HG03442 (cell line): ENCODE measurements at regions not wholly inside any gene's neighbourhood (a gene's known extent, or its start where the extent isn't known, plus 50 kb on each side); places are given as distances from the start of the nearest gene placed in this dataset.

ENCODE experiments used
- ATAC-seq: cut with Tn5 transposase; IDR thresholded peaks from one replicate; pipeline ENCODE4 v1.9.1; 2021; ENCODE audit warnings: mild to moderate bottlenecking, moderate library complexity; ENCODE audit not compliant: unreplicated experiment

DNA sequence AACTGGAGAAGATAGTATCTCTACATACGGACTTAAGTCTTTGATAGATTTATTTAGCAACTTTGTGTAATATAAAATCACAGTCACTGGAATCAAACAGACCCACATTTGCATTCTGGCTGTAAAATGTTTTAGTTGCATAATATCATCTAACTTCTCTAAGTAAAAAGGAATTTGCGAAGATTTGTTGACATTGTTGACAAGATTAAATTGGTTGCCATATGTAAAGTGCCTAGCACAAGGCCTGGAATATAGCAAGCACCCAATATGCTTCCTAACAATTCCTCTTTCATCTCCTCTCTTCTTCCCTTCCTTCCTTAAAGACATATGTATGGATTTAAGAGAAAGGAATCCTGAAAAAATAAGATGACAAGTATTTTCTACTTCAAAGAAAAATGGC lies 295.4 kb upstream of the PPFIA2 start:
- ATAC-seq, result no peak

GRCh38 chr12:82047446-82047845 lies 288.3 kb upstream of the PPFIA2 start:
- no peak for ATAC-seq

DNA sequence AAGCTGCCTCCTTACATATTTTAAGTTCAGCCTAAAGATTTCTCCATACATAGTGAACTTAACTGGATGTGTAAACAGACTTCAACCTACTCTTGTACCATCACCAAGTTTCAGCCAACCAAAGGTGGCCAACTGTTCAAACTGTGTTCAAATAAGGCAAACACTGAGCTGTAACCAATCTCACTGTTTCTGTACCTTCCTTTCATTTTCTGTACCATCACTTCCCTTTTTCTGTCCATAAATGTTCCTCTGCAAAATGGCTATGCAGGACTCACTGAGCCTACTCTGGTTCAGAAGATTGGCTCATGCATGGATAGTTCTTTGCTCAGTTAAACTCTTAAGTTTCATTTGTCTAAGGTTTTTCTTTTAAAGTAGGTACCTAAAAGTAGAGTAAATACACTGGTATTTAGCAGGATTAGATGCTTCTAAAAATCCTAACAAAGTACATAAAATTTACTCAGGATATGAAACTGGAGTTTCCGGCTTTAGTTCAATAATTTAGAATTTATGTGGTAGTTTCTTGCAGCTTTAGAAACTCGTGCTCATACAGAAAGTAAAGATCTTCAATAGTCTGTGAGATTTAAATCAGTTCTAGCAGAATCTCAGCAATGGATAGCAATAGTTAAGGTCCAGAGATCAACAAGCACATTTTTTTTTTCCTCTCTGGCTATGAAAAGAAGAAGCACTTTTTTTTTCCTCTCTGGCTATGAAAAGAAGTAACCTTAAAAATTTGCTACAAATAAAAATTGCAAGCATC lies 282.0 kb upstream of the PPFIA2 start:
- no peak for ATAC-seq

- no peak for ATAC-seq
These were observed 275.6 kb upstream of the PPFIA2 start for GRCh38 chr12:82034769-82035168.

DNA sequence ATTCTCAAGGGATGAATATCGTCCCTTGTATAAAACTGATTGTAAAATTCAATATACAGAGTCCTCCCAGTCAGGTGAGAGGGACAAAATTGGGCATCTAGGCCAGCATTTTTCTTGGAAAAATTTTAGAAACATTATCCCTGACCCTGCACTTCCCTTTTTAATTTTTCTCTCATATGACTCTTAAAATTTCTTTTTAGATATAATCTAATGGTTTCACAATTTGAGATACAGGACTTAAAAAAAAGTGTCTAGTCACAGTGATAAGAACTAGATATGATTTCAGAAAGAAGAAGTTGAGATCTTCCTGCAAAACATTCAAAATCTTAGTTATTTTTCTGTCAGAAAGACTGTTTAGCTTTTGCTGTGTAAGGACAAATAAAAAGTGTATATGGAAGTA lies 270.8 kb upstream of the PPFIA2 start:
- no peak for ATAC-seq

DNA sequence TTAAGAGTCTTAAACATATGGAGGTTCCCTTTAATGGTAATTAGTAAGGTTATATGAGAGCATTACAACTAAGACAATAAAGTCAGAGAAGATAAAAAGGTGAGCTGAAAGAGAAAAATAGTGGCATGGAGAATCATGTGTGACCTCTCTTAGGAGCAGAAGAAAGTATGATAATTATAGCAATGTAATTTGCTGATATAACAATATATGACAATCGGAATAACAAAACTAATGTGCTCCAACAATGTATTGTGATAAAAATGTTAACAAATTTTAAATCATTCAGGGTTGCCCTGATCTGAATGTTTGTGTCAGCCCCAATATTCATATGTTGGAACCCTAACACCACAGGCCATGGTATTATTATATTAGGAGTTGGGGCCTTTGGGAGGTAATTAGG lies 269.6 kb upstream of the PPFIA2 start:
- no peak for ATAC-seq

DNA sequence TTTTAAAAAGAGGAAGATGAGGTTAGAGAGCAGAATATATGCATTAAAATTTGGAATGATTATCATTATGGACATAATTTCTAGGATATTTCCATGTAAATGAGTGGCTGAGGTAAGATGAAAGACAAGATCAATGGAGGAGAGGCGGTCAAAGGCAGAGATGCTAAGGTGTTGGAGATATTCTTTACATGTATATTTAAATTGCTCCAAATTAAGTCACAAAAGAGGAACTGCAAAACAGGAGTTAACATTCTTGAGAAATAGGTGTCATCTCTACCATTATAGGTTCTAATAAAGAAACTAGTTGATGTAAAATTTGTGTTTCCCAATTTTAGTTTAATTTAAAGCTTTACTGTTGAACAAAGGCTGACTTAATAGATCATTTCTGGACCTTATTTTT lies 268.5 kb upstream of the PPFIA2 start:
- ATAC-seq, result no peak

DNA sequence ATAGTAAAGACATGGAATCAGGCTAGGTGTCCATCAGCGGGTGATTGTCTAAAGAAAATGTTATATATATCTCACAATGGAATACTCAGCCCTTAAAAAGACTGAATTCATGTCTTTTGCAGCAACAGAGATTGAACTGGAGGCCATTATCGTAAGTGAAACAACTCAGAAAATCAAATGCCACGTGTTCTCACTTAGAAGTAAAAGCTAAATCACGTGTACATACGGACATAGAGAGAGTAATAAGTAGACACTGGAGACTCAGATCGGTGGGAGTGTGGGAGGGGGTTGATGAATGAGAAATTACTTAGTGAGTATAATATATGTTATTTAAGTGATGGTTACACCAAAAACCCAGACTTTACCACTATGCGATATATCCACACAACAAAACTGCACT lies 266.3 kb upstream of the PPFIA2 start:
- no peak for ATAC-seq

- ATAC-seq, result no peak
These were observed 260.4 kb upstream of the PPFIA2 start for GRCh38 chr12:82019533-82019932.

DNA sequence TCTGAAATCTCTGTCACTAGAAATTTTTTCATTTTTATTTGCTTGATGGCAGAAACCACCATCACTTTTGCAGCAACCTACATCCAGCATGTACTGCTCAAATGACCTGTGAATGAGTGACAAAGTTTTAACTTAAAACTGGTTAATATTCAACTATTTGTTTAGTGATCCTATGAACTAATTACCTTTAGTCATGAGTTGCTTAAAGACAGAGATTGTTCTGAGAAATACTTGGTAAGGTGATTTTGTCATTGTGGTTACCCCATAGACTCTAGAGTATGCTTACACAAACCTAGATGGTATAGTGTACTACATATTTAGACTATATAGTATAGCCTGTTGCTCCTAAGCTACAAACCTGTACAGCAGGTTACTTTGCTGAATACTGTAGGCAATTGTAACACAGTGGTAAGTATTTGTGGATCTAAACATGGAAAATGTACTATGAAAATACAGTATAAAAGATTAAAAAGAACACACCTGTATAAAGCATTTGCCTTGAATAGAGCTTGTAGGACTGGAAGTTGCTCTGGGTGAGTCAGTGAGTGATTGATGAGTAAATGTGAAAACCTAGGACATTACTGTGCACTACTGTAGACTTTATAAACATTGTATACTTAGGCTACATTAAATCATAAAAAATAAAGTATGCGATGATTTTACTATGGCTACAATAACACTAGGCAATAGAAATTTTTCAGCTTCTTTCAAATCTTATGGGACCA lies 256.6 kb upstream of the PPFIA2 start:
- ATAC-seq, result peak; percentile 47

DNA sequence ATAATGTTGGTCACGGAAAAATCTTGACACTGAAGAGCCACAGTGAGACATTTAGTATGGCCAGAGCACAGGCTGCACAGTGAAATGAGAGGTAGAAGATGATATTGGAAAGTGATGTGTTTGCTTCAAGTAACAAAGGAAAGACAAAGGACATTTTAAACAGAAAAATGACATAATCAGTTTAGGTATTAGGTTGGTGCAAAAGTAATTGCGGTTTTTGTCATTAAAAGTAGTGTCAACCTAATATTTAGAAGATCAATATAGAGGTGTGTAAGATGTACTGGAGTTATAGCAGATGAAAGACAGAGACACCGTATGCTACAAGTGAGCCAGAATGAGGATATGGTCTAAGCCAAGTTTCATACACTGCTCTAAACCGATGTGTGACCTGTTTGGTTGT lies 253.0 kb upstream of the PPFIA2 start:
- no peak for ATAC-seq

DNA sequence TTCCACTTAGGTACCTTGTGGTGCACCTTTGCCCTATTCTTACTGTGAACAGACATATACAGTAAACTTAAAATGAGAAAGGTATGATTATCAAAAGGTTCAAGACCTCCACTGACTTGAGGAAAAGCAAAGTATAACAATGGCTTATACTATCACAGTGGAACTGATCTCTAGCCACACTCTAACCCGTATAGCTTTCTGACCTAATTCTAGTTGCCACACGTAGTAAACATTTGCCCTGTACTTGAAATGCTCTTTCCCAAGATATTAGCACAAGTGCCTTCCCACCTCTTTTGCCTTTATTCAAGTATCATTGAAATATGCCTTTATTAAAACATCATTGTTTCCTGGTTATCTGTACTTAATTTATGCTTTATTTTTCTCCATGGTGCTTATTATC lies 250.4 kb upstream of the PPFIA2 start:
- ATAC-seq, result no peak

DNA sequence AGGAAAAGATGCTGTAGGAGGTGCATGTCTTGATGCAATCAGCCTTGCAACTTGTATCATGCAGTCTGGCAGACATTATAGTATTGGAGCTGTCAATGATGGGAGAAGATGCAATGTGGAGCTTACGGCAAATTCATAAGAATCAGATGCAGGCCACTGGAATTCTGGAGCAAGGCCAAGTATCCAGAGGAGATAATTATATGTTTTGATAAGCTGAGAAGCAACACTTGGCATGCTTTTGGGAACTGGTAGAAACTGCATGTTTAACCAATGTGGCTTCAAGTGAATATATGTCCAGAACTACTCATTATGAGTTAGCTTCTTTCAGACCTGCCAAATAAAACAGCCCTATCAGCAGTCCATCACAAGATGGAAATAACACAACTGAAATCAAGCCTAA lies 249.1 kb upstream of the PPFIA2 start:
- no peak for ATAC-seq

DNA sequence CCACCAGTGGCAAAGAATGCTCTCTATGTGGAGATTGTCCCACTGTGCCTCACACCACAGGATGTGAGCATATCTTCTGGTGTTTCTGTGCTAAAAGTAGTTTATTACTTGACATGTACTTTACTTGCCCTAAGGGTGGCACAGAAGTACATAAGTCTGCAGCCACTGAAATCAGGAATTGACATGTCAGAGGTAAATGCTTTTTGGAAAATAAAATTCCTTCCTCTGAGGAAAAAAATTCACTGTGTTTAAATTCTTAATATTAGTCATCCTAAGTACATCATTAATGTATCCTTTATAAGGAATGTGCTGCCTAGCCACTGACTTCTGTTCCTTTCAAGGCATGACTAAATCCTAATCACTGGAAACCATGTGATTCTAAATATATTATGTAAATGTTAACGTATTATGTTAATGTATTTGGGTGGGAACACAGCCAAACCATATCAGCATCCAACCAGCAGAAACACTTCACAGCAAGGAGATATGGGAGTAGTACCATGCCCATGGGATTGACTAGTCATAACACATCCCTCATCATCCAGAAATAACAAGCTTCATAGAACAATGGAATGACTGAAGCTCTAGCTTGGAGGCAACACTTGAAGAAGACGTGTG lies 239.7 kb upstream of the PPFIA2 start:
- no peak for ATAC-seq

- no peak for ATAC-seq
These were observed 233.3 kb upstream of the PPFIA2 start for GRCh38 chr12:81992461-81992860.

DNA sequence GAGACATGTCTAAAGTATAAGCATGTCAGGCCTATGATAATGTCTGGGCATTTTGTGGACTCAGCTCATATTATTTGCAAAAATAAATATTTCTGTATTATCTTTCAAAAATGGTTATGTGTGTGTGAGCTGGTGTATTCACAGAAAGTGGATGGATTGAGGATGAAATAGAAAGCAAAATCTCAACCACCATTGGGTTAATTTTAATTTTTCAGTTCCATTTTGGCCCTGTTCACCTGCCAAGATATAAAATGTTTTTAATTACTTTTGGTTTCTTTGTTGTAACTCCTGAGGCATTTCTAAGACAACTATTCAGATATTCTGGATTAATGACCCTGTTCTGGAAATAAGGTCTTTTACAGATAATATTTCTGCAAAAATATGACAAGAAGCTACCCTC lies 232.7 kb upstream of the PPFIA2 start:
- ATAC-seq, result no peak

DNA sequence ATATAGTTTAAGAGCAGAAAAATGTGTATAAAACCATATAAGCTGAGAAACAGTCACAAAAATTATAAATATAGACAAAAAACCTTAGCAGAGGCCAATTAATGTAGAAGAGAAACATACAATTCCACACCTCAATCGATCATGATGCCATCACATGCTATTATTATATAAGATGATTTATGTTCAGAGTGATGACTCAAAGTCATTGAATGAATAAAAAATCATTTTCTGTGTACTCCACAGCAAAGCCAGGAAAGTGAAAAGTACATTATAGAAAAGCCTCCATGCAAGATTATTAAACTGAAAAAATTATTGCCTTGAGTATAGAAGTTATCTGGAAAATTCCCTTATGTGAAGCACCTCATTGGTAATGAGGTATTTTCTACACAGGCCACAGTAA lies 229.2 kb upstream of the PPFIA2 start:
- ATAC-seq, result no peak

GRCh38 chr12:81987371-81987770 lies 228.2 kb upstream of the PPFIA2 start:
- ATAC-seq, result no peak

- ATAC-seq, result no peak
These were observed 217.5 kb upstream of the PPFIA2 start for GRCh38 chr12:81976661-81977060.

DNA sequence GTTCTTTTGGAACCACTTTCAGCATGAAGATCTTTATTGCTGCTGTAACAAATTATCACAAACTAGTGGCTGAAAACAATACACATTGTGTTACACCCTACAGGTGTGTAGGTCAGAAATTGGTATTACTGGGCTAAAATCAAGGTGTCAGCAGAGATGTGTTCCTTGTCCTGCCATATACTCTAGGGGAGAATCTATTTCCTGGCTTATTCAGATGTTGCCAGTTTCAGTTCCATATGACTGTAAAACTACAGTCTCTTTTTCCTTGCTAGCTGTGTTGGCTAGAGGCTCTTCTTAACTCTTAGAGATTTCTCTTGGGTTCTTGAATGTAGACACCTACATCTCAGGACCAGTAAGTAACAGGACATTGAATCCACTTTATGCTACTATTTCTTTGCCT lies 215.6 kb upstream of the PPFIA2 start:
- ATAC-seq, result no peak

GRCh38 chr12:81968421-81968820 lies 209.3 kb upstream of the PPFIA2 start:
- ATAC-seq, result no peak

- ATAC-seq, result no peak
These were observed 204.5 kb upstream of the PPFIA2 start for GRCh38 chr12:81963636-81964035.
